ENCODE measurements at regions not wholly inside any gene's neighbourhood (a gene's known extent, or its start where the extent isn't known, plus 50 kb on each side); places are given as distances from the start of the nearest gene placed in this dataset.

- no peak overlapping the region for H3K4me3 ChIP-seq (ENCODE audit: low read depth, low read length)
- TF ChIP-seq CTCF (IDR thresholded peaks at IDR 0.05; ENCODE audit: borderline replicate concordance, insufficient read depth, low read depth, low read length) = no peak
Observed at GRCh38 chr3:153385343-153385742, 223.3 kb downstream of the RAP2B start.

GRCh38 chr3:153392363-153392762, 230.3 kb downstream of the RAP2B start:
- no peak for TF ChIP-seq CTCF (IDR thresholded peaks at IDR 0.05; ENCODE audit: borderline replicate concordance, insufficient read depth, low read depth, low read length)
- no peak overlapping the region for H3K4me3 ChIP-seq (ENCODE audit: low read depth, low read length)

DNA sequence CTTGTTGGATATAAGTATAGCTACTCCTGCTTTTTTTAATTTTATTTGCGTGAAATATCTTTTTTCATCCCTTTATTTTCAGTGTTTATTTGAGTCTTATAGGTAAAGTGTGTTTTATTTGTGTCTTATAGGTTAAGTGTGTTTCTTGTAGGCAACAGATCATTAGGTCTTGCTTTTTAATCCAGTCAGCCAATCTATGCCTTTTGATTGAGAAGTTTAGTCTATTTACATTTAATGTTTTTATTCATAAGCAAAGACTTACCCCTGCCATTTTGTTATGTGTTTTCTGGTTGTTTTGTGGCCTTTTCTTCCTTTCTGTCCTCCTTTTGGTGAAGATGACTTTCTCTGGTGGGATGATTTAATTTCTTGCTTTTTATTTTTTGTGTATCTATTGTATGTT, 232.0 kb downstream of the RAP2B start:
- no peak overlapping the region for H3K4me3 ChIP-seq (ENCODE audit: low read depth, low read length)
- no peak for TF ChIP-seq CTCF (IDR thresholded peaks at IDR 0.05; ENCODE audit: borderline replicate concordance, insufficient read depth, low read depth, low read length)

- TF ChIP-seq CTCF (IDR thresholded peaks at IDR 0.05; ENCODE audit: borderline replicate concordance, insufficient read depth, low read depth, low read length) = no peak
- H3K4me3 ChIP-seq (ENCODE audit: low read depth, low read length) = no peak overlapping the region
Observed at GRCh38 chr3:153396581-153396980, 234.6 kb downstream of the RAP2B start.

GRCh38 chr3:153397794-153398193, 235.8 kb downstream of the RAP2B start:
- TF ChIP-seq CTCF (IDR thresholded peaks at IDR 0.05; ENCODE audit: borderline replicate concordance, insufficient read depth, low read depth, low read length) = no peak
- H3K4me3 ChIP-seq (ENCODE audit: low read depth, low read length) = no peak overlapping the region

DNA sequence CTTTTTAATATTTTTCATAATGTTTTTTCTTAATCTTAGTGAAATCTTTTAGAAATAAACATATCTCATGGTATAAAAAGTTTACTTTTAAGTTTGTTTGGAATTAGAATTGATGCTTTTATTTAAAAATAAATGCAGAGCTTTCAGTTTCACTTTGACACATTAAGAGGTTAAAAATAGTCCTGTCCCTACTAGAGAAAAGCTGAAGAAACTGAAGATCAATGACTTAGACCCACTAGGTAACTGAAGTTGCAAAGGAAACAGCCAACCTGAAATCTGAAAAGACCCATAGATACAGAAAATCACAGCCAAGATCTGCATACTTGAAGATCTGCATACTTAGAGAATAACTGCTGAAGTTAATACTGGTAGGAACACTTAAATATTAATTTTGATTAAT, 237.6 kb downstream of the RAP2B start:
- no peak overlapping the region for H3K4me3 ChIP-seq (ENCODE audit: low read depth, low read length)
- TF ChIP-seq CTCF (IDR thresholded peaks at IDR 0.05; ENCODE audit: borderline replicate concordance, insufficient read depth, low read depth, low read length) = no peak

- no peak for TF ChIP-seq CTCF (IDR thresholded peaks at IDR 0.05; ENCODE audit: borderline replicate concordance, insufficient read depth, low read depth, low read length)
- H3K4me3 ChIP-seq (ENCODE audit: low read depth, low read length) = no peak overlapping the region
Observed at GRCh38 chr3:153400641-153401040, 238.6 kb downstream of the RAP2B start.

Data from GM12875 (cell line).